ENCODE measurements at regions not wholly inside any gene's neighbourhood (a gene's known extent, or its start where the extent isn't known, plus 50 kb on each side); places are given as distances from the start of the nearest gene placed in this dataset.

DNA sequence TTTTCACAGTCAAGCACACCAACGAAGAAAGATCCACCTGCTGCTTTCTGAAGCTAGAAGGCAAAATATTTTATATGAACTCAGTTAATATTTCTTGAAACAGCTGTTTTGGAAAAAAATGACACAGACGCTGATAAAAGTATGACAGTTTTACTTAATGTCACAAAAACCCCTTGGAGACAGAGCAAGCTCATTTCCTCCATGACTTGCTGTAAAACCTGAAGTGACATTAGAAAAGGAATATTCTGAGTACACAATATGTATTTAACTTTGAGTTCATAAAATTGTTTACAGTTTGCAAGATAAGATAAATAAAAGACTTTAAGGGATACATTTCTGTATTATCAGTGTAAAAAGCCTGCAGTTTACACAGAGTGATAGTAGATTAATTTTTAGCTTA lies 105.4 kb downstream of the DSEL start (continued):
- TF ChIP-seq REST (IDR thresholded peaks at IDR 0.05; ENCODE audit: low read depth): no peak

DNA sequence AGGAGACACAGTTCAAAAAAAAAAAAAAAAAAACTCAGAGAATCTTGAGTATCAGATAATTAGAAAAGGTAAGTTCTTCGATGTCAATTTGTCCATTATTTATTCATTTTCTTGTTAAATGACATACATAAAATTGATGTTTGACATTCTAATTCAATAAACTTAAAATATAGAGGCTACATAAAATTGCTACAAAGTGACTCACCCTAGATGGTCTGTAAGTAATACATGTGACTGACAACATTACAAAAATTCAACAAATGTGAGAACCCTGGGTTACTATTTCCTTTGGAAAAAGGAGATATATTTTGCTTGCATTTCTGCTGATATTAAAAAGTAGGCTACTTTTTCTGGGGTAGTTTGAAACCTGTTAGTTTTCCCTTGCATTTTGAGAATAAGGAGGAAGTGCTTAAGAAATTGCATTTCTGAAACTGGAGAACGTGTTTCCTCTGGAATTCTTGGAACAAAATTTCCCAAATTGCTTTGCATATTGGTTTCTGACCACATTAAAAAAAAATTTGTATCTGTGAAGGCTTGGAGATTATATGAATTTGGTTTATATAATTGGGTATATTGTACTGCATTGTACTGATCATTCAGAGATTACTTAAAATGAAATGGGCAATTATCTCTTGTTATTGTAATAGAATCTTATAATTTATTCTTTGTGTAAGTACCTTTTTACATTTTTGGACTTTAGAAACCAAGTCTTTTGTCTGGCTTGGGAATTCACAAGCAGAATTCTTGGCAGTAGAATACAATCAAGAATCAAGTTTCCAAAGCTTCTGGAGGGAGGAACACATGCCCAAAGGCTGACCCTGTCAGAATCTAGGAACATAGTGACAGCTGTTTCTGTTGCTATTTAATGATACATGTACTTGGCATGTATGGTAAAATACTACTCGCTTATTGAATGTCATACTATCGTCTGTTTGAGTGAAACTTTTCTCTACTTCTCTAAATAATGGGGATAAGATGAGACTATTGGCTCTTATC lies 106.1 kb downstream of the DSEL start:
- Histone ChIP-seq H3K36me3 (ENCODE audit: control insufficient read depth in 1 of 2, insufficient read depth in 2 of 2, low read length in 2 of 2) (no peaks in the 10 kb centered on the region), H3K9me3 (ENCODE audit: control insufficient read depth in 1 of 2, insufficient read depth in 1 of 2, low read depth in 1 of 2, low read length in 2 of 2) (peaks cover 23 to 25% of the 10 kb centered on the region in 2 experiments; a peak in 3 of 4 replicates), H3K4me1 (ENCODE audit: control insufficient read depth in 1 of 2, insufficient read depth in 2 of 2, low read length in 2 of 2) (no peaks in the 10 kb centered on the region), H3K27ac (ENCODE audit: low read depth, low read length) (no peak overlapping the region), H3K4me2 (ENCODE audit: low read length) (no peak overlapping the region), H3K27me3 (ENCODE audit: insufficient read depth, low read length) (no peaks in the 10 kb centered on the region), H4K20me1 (ENCODE audit: insufficient read depth) (no peaks in the 10 kb centered on the region), H3K4me3 (replicated peaks in 1 of 2; ENCODE audit: low read depth in 1 of 2, low read length in 2 of 2) (no peak overlapping the region), H3K79me2 (ENCODE audit: insufficient read depth, low read length) (no peaks in the 10 kb centered on the region), H2AFZ (ENCODE audit: low read depth, low read length, poor library complexity, severe bottlenecking) (no peak overlapping the region), H3K9ac (ENCODE audit: low read length) (no peak overlapping the region), H3K9me2 (ENCODE audit: insufficient read depth) (no peaks in the 10 kb centered on the region)
- CTCF ChIA-PET: no interaction called here
- POLR2A ChIA-PET: no interaction called here
- intact Hi-C loops (cut with micrococcal nuclease): no loop called here
- TF ChIP-seq, protein P1, sequence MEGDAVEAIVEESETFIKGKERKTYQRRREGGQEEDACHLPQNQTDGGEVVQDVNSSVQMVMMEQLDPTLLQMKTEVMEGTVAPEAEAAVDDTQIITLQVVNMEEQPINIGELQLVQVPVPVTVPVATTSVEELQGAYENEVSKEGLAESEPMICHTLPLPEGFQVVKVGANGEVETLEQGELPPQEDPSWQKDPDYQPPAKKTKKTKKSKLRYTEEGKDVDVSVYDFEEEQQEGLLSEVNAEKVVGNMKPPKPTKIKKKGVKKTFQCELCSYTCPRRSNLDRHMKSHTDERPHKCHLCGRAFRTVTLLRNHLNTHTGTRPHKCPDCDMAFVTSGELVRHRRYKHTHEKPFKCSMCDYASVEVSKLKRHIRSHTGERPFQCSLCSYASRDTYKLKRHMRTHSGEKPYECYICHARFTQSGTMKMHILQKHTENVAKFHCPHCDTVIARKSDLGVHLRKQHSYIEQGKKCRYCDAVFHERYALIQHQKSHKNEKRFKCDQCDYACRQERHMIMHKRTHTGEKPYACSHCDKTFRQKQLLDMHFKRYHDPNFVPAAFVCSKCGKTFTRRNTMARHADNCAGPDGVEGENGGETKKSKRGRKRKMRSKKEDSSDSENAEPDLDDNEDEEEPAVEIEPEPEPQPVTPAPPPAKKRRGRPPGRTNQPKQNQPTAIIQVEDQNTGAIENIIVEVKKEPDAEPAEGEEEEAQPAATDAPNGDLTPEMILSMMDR (IDR thresholded peaks at IDR 0.05 in 2 of 3, conservative IDR thresholded peaks at IDR 0.05 in 1 of 3; ENCODE audit: borderline replicate concordance in 1 of 3, insufficient read depth in 1 of 3, low read depth in 2 of 3, low read length in 2 of 3): no peak
- TF ChIP-seq ELF1 (IDR thresholded peaks at IDR 0.05; ENCODE audit: borderline replicate concordance, low read depth) (no peak), SIN3A (IDR thresholded peaks at IDR 0.05; ENCODE audit: low read depth) (no peak), CBX3 (IDR thresholded peaks at IDR 0.05; ENCODE audit: low read depth) (no peak), EGR1 (IDR thresholded peaks at IDR 0.05; ENCODE audit: low read depth) (no peak), ZBTB33 (IDR thresholded peaks at IDR 0.05; ENCODE audit: extremely low read depth, insufficient replicate concordance, low read length) (no peak)
- DNase-seq (ENCODE audit: low read depth, low spot score) (no peak), ATAC-seq (no peak)
- no TSS peak for BruUV-seq (replicated peaks)
- RAD21 ChIA-PET (ENCODE audit: low non-redundant PET in 1 of 2, low total read pairs in 2 of 2, uncharacterized antibody in 2 of 2, unreplicated experiment in 2 of 2): no interaction called here

Measured in HCT116 (cell line).